ENCODE measurements at regions not wholly inside any gene's neighbourhood (a gene's known extent, or its start where the extent isn't known, plus 50 kb on each side); places are given as distances from the start of the nearest gene placed in this dataset.

DNA sequence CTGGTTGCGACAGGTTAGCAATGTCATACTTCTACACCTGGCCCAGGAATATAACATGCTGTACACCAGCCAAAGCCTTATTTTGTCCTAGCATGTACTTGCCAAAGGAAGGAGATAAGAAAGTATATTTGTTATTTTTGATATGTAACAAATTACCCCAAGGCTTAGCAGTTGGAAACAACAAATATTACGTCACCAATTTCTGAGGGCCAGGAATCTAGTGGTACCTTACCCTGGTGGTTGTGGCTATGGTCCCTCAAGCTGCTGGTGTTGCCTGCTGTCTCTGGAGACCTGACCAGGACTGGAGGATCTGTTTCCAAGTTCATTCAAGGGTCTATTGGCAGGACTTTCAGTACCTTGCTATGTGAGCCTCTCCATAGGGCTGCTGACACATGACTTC, 135.5 kb upstream of the BANK1 start:
- Histone ChIP-seq H3K27me3 (no peaks in the 10 kb centered on the region), H3K9me3 (no peaks in the 10 kb centered on the region), H3K36me3 (ENCODE audit: low read depth, missing control alignments) (no peaks in the 10 kb centered on the region), H3K4me1 (no peaks in the 10 kb centered on the region), H3K27ac (no peak overlapping the region), H3K4me3 (no peak overlapping the region)
- DNase-seq, result no peak
- TF ChIP-seq POLR2A (IDR thresholded peaks at IDR 0.05), result no peak
- TF ChIP-seq, protein P1, sequence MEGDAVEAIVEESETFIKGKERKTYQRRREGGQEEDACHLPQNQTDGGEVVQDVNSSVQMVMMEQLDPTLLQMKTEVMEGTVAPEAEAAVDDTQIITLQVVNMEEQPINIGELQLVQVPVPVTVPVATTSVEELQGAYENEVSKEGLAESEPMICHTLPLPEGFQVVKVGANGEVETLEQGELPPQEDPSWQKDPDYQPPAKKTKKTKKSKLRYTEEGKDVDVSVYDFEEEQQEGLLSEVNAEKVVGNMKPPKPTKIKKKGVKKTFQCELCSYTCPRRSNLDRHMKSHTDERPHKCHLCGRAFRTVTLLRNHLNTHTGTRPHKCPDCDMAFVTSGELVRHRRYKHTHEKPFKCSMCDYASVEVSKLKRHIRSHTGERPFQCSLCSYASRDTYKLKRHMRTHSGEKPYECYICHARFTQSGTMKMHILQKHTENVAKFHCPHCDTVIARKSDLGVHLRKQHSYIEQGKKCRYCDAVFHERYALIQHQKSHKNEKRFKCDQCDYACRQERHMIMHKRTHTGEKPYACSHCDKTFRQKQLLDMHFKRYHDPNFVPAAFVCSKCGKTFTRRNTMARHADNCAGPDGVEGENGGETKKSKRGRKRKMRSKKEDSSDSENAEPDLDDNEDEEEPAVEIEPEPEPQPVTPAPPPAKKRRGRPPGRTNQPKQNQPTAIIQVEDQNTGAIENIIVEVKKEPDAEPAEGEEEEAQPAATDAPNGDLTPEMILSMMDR (IDR thresholded peaks at IDR 0.05), result no peak
- intact Hi-C loops (cut with DNase I; ENCODE audit: low total_unique reads), result no loop called here
- WGBS, 2 donors, result 81 to 85% methylated on average over 2 of the region's 2 CpGs

DNA sequence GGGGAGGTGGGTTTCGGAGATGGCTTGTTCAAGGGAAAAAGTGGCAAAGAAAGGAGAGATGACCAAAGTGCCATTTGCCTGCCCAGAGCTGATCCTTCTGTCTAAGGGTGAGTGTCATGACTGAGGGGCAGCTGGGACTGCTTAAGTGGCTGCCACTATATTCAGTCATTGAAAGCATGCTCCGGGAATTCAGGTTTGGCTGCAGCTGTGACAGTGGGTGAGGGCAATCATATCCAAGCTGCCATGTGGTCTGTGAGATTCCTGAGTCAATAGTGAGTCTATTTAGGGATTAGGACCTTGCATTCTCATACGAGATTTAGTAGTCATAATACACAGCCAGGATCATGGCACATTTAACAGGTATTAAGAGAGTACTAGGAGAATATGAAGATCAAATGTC, 138.8 kb upstream of the BANK1 start:
- WGBS, 2 donors, result 86 to 89% methylated on average over 3 of the region's 3 CpGs
- TF ChIP-seq, protein P1 (IDR thresholded peaks at IDR 0.05), result no peak
- TF ChIP-seq POLR2A (IDR thresholded peaks at IDR 0.05), result no peak
- Histone ChIP-seq H3K4me3 (no peak overlapping the region), H3K9me3 (no peaks in the 10 kb centered on the region), H3K27me3 (no peaks in the 10 kb centered on the region), H3K4me1 (no peaks in the 10 kb centered on the region), H3K36me3 (ENCODE audit: low read depth, missing control alignments) (no peaks in the 10 kb centered on the region), H3K27ac (no peak overlapping the region)
- DNase-seq, result no peak
- intact Hi-C loops (cut with DNase I; ENCODE audit: low total_unique reads), result no loop called here

DNA sequence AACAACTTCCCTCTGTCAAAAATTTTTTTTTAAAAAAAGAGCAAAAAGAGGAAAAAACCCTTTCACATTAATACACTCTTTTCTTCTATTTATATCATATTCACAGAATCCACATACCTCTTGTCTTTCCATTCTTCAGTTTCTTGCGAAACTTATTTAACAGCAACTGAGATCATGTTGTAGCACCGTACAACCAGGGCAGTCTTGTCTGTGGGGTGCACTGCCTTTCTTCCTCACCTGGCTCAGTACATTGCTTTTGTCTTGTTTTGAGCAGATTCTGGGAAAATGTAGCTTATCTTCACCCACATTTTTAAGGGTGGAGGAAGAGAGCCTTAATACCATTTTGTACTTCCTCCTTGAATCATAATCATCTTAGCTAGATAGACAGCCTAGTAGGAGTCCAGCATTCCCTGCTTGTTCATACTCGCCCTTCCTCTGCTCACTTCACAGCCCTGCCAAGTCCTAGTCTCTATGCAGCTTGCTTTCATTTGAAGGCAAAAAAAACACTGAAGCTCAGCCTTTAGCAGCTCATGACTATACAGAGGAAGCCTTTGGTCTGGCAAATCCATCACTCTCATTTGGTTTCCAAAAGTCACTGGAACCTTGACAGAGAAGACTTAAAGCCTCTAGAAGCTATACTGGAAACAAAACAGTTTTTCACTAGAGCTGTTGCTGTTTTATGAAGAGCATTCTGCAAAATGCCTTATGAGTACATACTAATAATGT, 140.6 kb upstream of the BANK1 start:
- no peak for DNase-seq
- intact Hi-C loops (cut with DNase I; ENCODE audit: low total_unique reads), result no loop called here
- 70 to 77% methylated on average over 3 of the region's 3 CpGs for WGBS, 2 donors
- no peak for TF ChIP-seq POLR2A (IDR thresholded peaks at IDR 0.05)
- TF ChIP-seq, protein P1 (IDR thresholded peaks at IDR 0.05), result no peak
- Histone ChIP-seq H3K9me3 (no peaks in the 10 kb centered on the region), H3K36me3 (ENCODE audit: low read depth, missing control alignments) (no peaks in the 10 kb centered on the region), H3K4me1 (no peaks in the 10 kb centered on the region), H3K27me3 (no peaks in the 10 kb centered on the region), H3K27ac (no peak overlapping the region), H3K4me3 (no peak overlapping the region)

DNA sequence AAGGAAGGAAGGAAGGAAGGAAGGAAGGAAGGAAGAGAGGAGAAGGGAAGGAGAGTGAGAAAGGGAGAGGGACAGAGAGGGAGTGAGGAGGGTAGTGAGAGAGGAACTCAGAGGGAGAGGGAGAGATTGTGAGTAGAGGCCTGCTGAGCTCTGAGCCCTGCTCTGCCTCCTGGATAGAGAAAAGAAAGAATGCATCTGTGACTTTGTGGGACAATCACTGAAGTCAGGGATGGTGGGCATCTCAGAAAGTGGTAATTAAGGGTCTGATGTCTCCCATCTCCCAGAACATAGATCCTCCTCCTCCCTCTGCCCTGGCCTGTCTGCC, 142.9 kb upstream of the BANK1 start:
- Histone ChIP-seq H3K9me3 (no peaks in the 10 kb centered on the region), H3K27me3 (no peaks in the 10 kb centered on the region), H3K36me3 (ENCODE audit: low read depth, missing control alignments) (no peaks in the 10 kb centered on the region), H3K4me3 (no peak overlapping the region), H3K27ac (no peak overlapping the region), H3K4me1 (no peaks in the 10 kb centered on the region)
- intact Hi-C loops (cut with DNase I; ENCODE audit: low total_unique reads), result no loop called here
- no peak for DNase-seq
- TF ChIP-seq POLR2A (IDR thresholded peaks at IDR 0.05), result no peak
- TF ChIP-seq, protein P1 (IDR thresholded peaks at IDR 0.05), result no peak

DNA sequence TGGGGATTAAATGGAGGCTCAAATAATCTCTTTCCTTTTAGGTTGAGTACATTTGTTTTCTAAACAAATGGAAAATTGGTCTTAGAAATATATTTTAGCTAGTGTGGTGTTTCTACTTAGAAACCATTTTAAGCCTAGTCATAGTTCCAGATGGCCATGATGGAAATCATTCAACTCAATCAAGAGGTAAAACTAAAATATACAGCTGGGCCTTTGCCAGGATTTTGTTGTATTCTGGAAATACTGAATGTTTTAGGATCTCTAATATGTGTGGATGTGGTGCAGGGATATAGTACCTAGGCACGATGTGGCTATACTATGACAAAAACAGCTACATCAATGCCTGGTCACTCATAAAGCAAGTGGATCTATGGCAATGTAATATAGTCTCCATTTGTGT, 146.0 kb upstream of the BANK1 start:
- no peak overlapping the region for H3K27ac ChIP-seq
- no peaks in the 10 kb centered on the region for H3K9me3 ChIP-seq
- H3K4me1 ChIP-seq, result no peaks in the 10 kb centered on the region
- no peaks in the 10 kb centered on the region for H3K27me3 ChIP-seq
- H3K36me3 ChIP-seq (ENCODE audit: low read depth, missing control alignments), result no peaks in the 10 kb centered on the region
- 75 to 100% methylated on average over 1 of the region's 1 CpG for WGBS, 2 donors
- no peak overlapping the region for H3K4me3 ChIP-seq
- intact Hi-C loops (cut with DNase I; ENCODE audit: low total_unique reads), result no loop called here
- TF ChIP-seq, protein P1 (IDR thresholded peaks at IDR 0.05), result no peak
- no peak for TF ChIP-seq POLR2A (IDR thresholded peaks at IDR 0.05)
- no peak for DNase-seq

All from testis (tissue), 2 donors.